Caco-2 (cell line): ENCODE measurements at regions not wholly inside any gene's neighbourhood (a gene's known extent, or its start where the extent isn't known, plus 50 kb on each side); places are given as distances from the start of the nearest gene placed in this dataset.

Experiments used
- BruUV-seq: library from RNA; stranded (reverse); fragments of 400-500 nt; replicated peaks from 2 replicates; lab custom pipeline; 2021; lab: Mats Ljungman, UMichigan
- CTCF ChIA-PET: fragments of 300-600 bp; sonication (Branson Sonifier 250); formaldehyde crosslinking; loops from one replicate; lab custom pipeline; 2022; ENCODE audit warnings: antibody characterized with exemption; lab: Charles Lee
- POLR2A ChIA-PET: fragments of 300-600 bp; sonication (Branson Sonifier 250); formaldehyde crosslinking; loops from one replicate; lab custom pipeline; 2022; ENCODE audit warnings: antibody characterized with exemption; lab: Charles Lee
- DNase-seq, 2 experiments: peaks; one replicate each; pipeline versions ENCODE4 v3.0.0 to v3.0.0-alpha.2; 2020 to 2022
- H3K27me3 ChIP-seq: replicated peaks from 2 replicates; pipeline ENCODE4 v1.6.0; 2011; ENCODE audit warnings: low read length; ENCODE audit not compliant: control insufficient read depth, insufficient read depth
- H3K36me3 ChIP-seq: 2 replicates; pipeline ENCODE4 v1.5.1; 2011; ENCODE audit warnings: low read length; ENCODE audit not compliant: control insufficient read depth, insufficient read depth
- H3K4me1 ChIP-seq: fragments of 250-450 bp; sonication (Bioruptor Pico); 2 replicates; pipeline ENCODE4 v1.5.1; 2020; ENCODE audit warnings: mild to moderate bottlenecking
- H3K4me3 ChIP-seq: 2 replicates; pipeline ENCODE4 v1.5.1; 2011; ENCODE audit warnings: low read depth, mild to moderate bottlenecking, control low read depth, low read length
- H3K9me3 ChIP-seq: fragments of 250-450 bp; sonication (Bioruptor Pico); 2 replicates; pipeline ENCODE4 v1.5.1; 2020; ENCODE audit warnings: mild to moderate bottlenecking, moderate library complexity
- H3K27ac Mint-ChIP-seq: one replicate; pipeline ENCODE4 v1.8.0; 2022; ENCODE audit warnings: mixed read lengths; ENCODE audit not compliant: unreplicated experiment
- H3K27me3 Mint-ChIP-seq: one replicate; pipeline ENCODE4 v1.8.0; 2022; ENCODE audit warnings: mixed read lengths; ENCODE audit not compliant: insufficient read depth, unreplicated experiment
- H3K36me3 Mint-ChIP-seq: one replicate; pipeline ENCODE4 v1.8.0; 2022; ENCODE audit warnings: mild to moderate bottlenecking, mixed read lengths; ENCODE audit not compliant: insufficient read depth, unreplicated experiment
- H3K4me1 Mint-ChIP-seq: one replicate; pipeline ENCODE4 v1.8.0; 2022; ENCODE audit warnings: low read depth, mixed read lengths; ENCODE audit not compliant: unreplicated experiment
- H3K4me3 Mint-ChIP-seq: one replicate; pipeline ENCODE4 v1.8.0; 2022; ENCODE audit warnings: mild to moderate bottlenecking, moderate library complexity, mixed read lengths; ENCODE audit not compliant: unreplicated experiment
- H3K9me3 Mint-ChIP-seq: one replicate; pipeline ENCODE4 v1.8.0; 2022; ENCODE audit warnings: mixed read lengths; ENCODE audit not compliant: unreplicated experiment
- CTCF ChIP-seq, 2 experiments: fragments of 200-600 bp in 1 of 2; IDR thresholded peaks; 1 replicate in 1 of 2; 2 replicates in 1 of 2; pipeline versions ENCODE4 v1.5.1 to v1.8.0; 2011 to 2022; ENCODE audit warnings: antibody characterized with exemption in 1 of 2, control low read depth in 1 of 2, inconsistent platforms in 1 of 2, low read depth in 1 of 2, low read length in 1 of 2, mild to moderate bottlenecking in 1 of 2, moderate library complexity in 1 of 2; ENCODE audit not compliant: insufficient read depth in 1 of 2, severe bottlenecking in 1 of 2, unreplicated experiment in 1 of 2
- intact Hi-C: fragments of 100-400 bp; cut with micrococcal nuclease; formaldehyde crosslinking; loops from one replicate; pipeline ENCODE4 v1.10.0; 2022; ENCODE audit not compliant: unreplicated experiment

GRCh38 chr15:62532367-62532766, 367.3 kb upstream of the C2CD4B start:
- Mint-ChIP-seq H3K4me3 (no peak overlapping the region), H3K27me3 (no peaks in the 10 kb centered on the region), H3K36me3 (peaks cover 6% of the 10 kb centered on the region), H3K9me3 (no peaks in the 10 kb centered on the region), H3K4me1 (peaks cover 12% of the 10 kb centered on the region), H3K27ac (no peak overlapping the region)
- BruUV-seq: no TSS peak
- no peaks in the 10 kb centered on the region for H3K27me3 ChIP-seq
- ChIA-PET CTCF (no interaction called here), POLR2A (no interaction called here)
- TF ChIP-seq CTCF (IDR thresholded peaks at IDR 0.05; ENCODE audit: insufficient read depth in 1 of 2, low read depth in 1 of 2, low read length in 1 of 2, severe bottlenecking in 1 of 2, unreplicated experiment in 1 of 2): no peak
- intact Hi-C loops: no loop called here
- H3K4me1 ChIP-seq: no peaks in the 10 kb centered on the region
- no peaks in the 10 kb centered on the region for H3K9me3 ChIP-seq
- H3K36me3 ChIP-seq: no peaks in the 10 kb centered on the region
- no peak overlapping the region for H3K4me3 ChIP-seq
- no peak for DNase-seq

- POLR2A ChIA-PET: no interaction called here
- H3K9me3 ChIP-seq: no peaks in the 10 kb centered on the region
- no TSS peak for BruUV-seq
- Mint-ChIP-seq H3K36me3 (peaks cover 6% of the 10 kb centered on the region), H3K4me3 (no peak overlapping the region), H3K27ac (no peak overlapping the region), H3K27me3 (no peaks in the 10 kb centered on the region), H3K4me1 (peaks cover 3% of the 10 kb centered on the region), H3K9me3 (no peaks in the 10 kb centered on the region)
- H3K4me1 ChIP-seq: no peaks in the 10 kb centered on the region
- no peak overlapping the region for H3K4me3 ChIP-seq
- CTCF ChIA-PET: no interaction called here
- no peaks in the 10 kb centered on the region for H3K27me3 ChIP-seq
- intact Hi-C loops: no loop called here
- DNase-seq: no peak
- no peaks in the 10 kb centered on the region for H3K36me3 ChIP-seq
- no peak for TF ChIP-seq CTCF (IDR thresholded peaks at IDR 0.05; ENCODE audit: insufficient read depth in 1 of 2, low read depth in 1 of 2, low read length in 1 of 2, severe bottlenecking in 1 of 2, unreplicated experiment in 1 of 2)
These were observed 368.6 kb upstream of the C2CD4B start for GRCh38 chr15:62533687-62534086.

- no peak overlapping the region for H3K4me3 Mint-ChIP-seq
- BruUV-seq: no TSS peak
- H3K4me1 Mint-ChIP-seq: no peaks in the 10 kb centered on the region
- Histone ChIP-seq H3K36me3 (no peaks in the 10 kb centered on the region), H3K27me3 (no peaks in the 10 kb centered on the region), H3K9me3 (no peaks in the 10 kb centered on the region), H3K4me3 (no peak overlapping the region), H3K4me1 (no peaks in the 10 kb centered on the region)
- DNase-seq: no peak
- no peaks in the 10 kb centered on the region for H3K9me3 Mint-ChIP-seq
- no peaks in the 10 kb centered on the region for H3K27me3 Mint-ChIP-seq
- H3K36me3 Mint-ChIP-seq: peaks cover 6% of the 10 kb centered on the region
- POLR2A ChIA-PET: no interaction called here
- peak overlapping the region; percentile 34 for H3K27ac Mint-ChIP-seq
- CTCF ChIA-PET: no interaction called here
- intact Hi-C loops: no loop called here
- TF ChIP-seq CTCF (IDR thresholded peaks at IDR 0.05; ENCODE audit: insufficient read depth in 1 of 2, low read depth in 1 of 2, low read length in 1 of 2, severe bottlenecking in 1 of 2, unreplicated experiment in 1 of 2): no peak
These were observed 369.9 kb upstream of the C2CD4B start for GRCh38 chr15:62534996-62535395.
